ENCODE measurements at regions not wholly inside any gene's neighbourhood (a gene's known extent, or its start where the extent isn't known, plus 50 kb on each side); places are given as distances from the start of the nearest gene placed in this dataset.
"Not testable (repeated sequence)": the region's sequence is repeated elsewhere in the genome, so short reads cannot be mapped to it uniquely, and the experiment has no call there.

- DNase-seq (ENCODE audit: low spot score) = peak; percentile 7
Observed at GRCh38 chr3:94413336-94414108, 350.7 kb downstream of the NSUN3 start.

GRCh38 chr3:94414418-94414817, 351.6 kb downstream of the NSUN3 start:
- no peak for DNase-seq (ENCODE audit: low spot score)

GRCh38 chr3:94416768-94417167, 353.9 kb downstream of the NSUN3 start:
- DNase-seq (ENCODE audit: low spot score) = no peak

- DNase-seq (ENCODE audit: low spot score) = no peak
Observed at GRCh38 chr3:94417963-94418455, 355.1 kb downstream of the NSUN3 start.

GRCh38 chr3:94420931-94421330, 358.1 kb downstream of the NSUN3 start:
- no peak for DNase-seq (ENCODE audit: low spot score)

- DNase-seq (ENCODE audit: low spot score) = no peak
Observed at GRCh38 chr3:94423578-94423977, 360.7 kb downstream of the NSUN3 start.

GRCh38 chr3:94429517-94429916, 366.7 kb downstream of the NSUN3 start:
- DNase-seq (ENCODE audit: low spot score) = no peak

- no peak for DNase-seq (ENCODE audit: low spot score)
Observed at GRCh38 chr3:94431876-94432570, 369.2 kb downstream of the NSUN3 start.

- DNase-seq (ENCODE audit: low spot score) = no peak
Observed at GRCh38 chr3:94433811-94434210, 370.9 kb downstream of the NSUN3 start.

- peak; percentile 11 for DNase-seq (ENCODE audit: low spot score)
Observed at GRCh38 chr3:94440767-94441493, 378.1 kb downstream of the NSUN3 start.

GRCh38 chr3:94441494-94441847, 378.6 kb downstream of the NSUN3 start:
- DNase-seq (ENCODE audit: low spot score) = no peak

- no peak for DNase-seq (ENCODE audit: low spot score)
Observed at GRCh38 chr3:94453864-94454263, 391.0 kb downstream of the NSUN3 start.

GRCh38 chr3:94459167-94459566, 396.3 kb downstream of the NSUN3 start:
- DNase-seq (ENCODE audit: low spot score) = no peak

- no peak for DNase-seq (ENCODE audit: low spot score)
Observed at GRCh38 chr3:94460931-94461330, 398.1 kb downstream of the NSUN3 start.

- no peak for DNase-seq (ENCODE audit: low spot score)
Observed at GRCh38 chr3:94462931-94463330, 400.1 kb downstream of the NSUN3 start.

- no peak for DNase-seq (ENCODE audit: low spot score)
Observed at GRCh38 chr3:94472511-94472910, 409.6 kb downstream of the NSUN3 start.

- DNase-seq (ENCODE audit: low spot score) = no peak
Observed at GRCh38 chr3:94481226-94481898, 418.5 kb downstream of the NSUN3 start.

- DNase-seq (ENCODE audit: low spot score) = no peak
Observed at GRCh38 chr3:94482686-94483085, 419.8 kb downstream of the NSUN3 start.

GRCh38 chr3:94483403-94483802, 420.5 kb downstream of the NSUN3 start:
- no peak for DNase-seq (ENCODE audit: low spot score)

GRCh38 chr3:94494992-94495391, 432.1 kb downstream of the NSUN3 start:
- no peak for DNase-seq (ENCODE audit: low spot score)

GRCh38 chr3:94500146-94500545, 437.3 kb downstream of the NSUN3 start:
- DNase-seq (ENCODE audit: low spot score) = no peak

- not testable (repeated sequence) for DNase-seq (ENCODE audit: low spot score)
Observed at GRCh38 chr3:94507354-94507753, 444.5 kb downstream of the NSUN3 start.
